CD8-positive, alpha-beta memory T cell (primary cell): ENCODE measurements at regions not wholly inside any gene's neighbourhood (a gene's known extent, or its start where the extent isn't known, plus 50 kb on each side); places are given as distances from the start of the nearest gene placed in this dataset.

ENCODE experiments used
- CTCF ChIA-PET: fragments of 350-600 bp; sonication (Branson Sonifier 250); formaldehyde crosslinking; loops from one replicate; lab custom pipeline; 2021; ENCODE audit warnings: antibody characterized with exemption; lab: Charles Lee
- POLR2A ChIA-PET: fragments of 350-600 bp; sonication (Branson Sonifier 250); formaldehyde crosslinking; loops from one replicate; lab custom pipeline; 2021; ENCODE audit warnings: antibody characterized with exemption; lab: Charles Lee
- DNase-seq, 5 donors: peaks; one replicate each; pipeline versions ENCODE4 v3.0.0 to v3.0.0-alpha.2; 2020 to 2022; ENCODE audit warnings: mixed read lengths in 1 of 5
- H3K27ac ChIP-seq: one replicate; pipeline ENCODE4 v1.7.0; 2013; ENCODE audit warnings: low read depth, mild to moderate bottlenecking, low read length, moderate library complexity
- H3K27me3 ChIP-seq: 2 replicates; pipeline ENCODE4 v1.7.0; 2013; ENCODE audit warnings: low read length, mild to moderate bottlenecking; ENCODE audit not compliant: insufficient read depth, poor library complexity, severe bottlenecking
- H3K36me3 ChIP-seq: 2 replicates; pipeline ENCODE4 v1.7.0; 2013; ENCODE audit warnings: mild to moderate bottlenecking, low read length, moderate library complexity; ENCODE audit not compliant: insufficient read depth
- H3K4me1 ChIP-seq: 2 replicates; pipeline ENCODE4 v1.7.0; 2013; ENCODE audit warnings: mild to moderate bottlenecking, low read length, moderate library complexity; ENCODE audit not compliant: insufficient read depth
- H3K4me3 ChIP-seq: 2 replicates; pipeline ENCODE4 v1.7.0; 2013; ENCODE audit warnings: mild to moderate bottlenecking, low read length
- H3K9me3 ChIP-seq: 2 replicates; pipeline ENCODE4 v1.7.0; 2013; ENCODE audit warnings: mild to moderate bottlenecking, low read length
- H3K27ac Mint-ChIP-seq, 8 donors: one replicate each; pipeline ENCODE4 v1.8.0; 2020 to 2021; ENCODE audit warnings: mixed read lengths in 8 of 8, mild to moderate bottlenecking in 6 of 8, inconsistent platforms in 3 of 8, moderate library complexity in 3 of 8
- H3K27me3 Mint-ChIP-seq, 2 donors: one replicate each; pipeline ENCODE4 v1.8.0; 2020 to 2021; ENCODE audit warnings: mixed read lengths in 2 of 2, mild to moderate bottlenecking in 1 of 2, moderate library complexity in 1 of 2
- H3K36me3 Mint-ChIP-seq, 3 donors: one replicate each; pipeline ENCODE4 v1.8.0; 2020 to 2021; ENCODE audit warnings: mixed read lengths in 3 of 3, inconsistent platforms in 1 of 3, mild to moderate bottlenecking in 1 of 3
- H3K4me1 Mint-ChIP-seq, 3 donors: one replicate each; pipeline ENCODE4 v1.8.0; 2020 to 2021; ENCODE audit warnings: mixed read lengths in 3 of 3, inconsistent platforms in 1 of 3, mild to moderate bottlenecking in 1 of 3
- H3K4me3 Mint-ChIP-seq, 7 donors: one replicate each; pipeline ENCODE4 v1.8.0; 2020 to 2021; ENCODE audit warnings: mixed read lengths in 7 of 7, mild to moderate bottlenecking in 6 of 7, moderate library complexity in 4 of 7, inconsistent platforms in 2 of 7
- H3K9me3 Mint-ChIP-seq, 5 donors: one replicate each; pipeline ENCODE4 v1.8.0; 2020 to 2022; ENCODE audit warnings: mixed read lengths in 5 of 5, mild to moderate bottlenecking in 3 of 5, moderate library complexity in 2 of 5, inconsistent platforms in 1 of 5

- Mint-ChIP-seq H3K4me1 (peaks cover 29 to 35% (median 34%) of the 10 kb centered on the region in 3 donors), H3K4me3 (peak overlapping the region in 1 of 7 donors; percentile 24), H3K9me3 (peaks cover 0 to 3% (median 0%) of the 10 kb centered on the region in 5 donors), H3K27me3 (no peaks in the 10 kb centered on the region), H3K27ac (peak overlapping the region in 1 of 8 donors; percentile 58), H3K36me3 (no peaks in the 10 kb centered on the region)
- Histone ChIP-seq H3K4me3 (no peak overlapping the region), H3K4me1 (peaks cover 16% of the 10 kb centered on the region), H3K27me3 (no peaks in the 10 kb centered on the region), H3K9me3 (no peaks in the 10 kb centered on the region), H3K36me3 (no peaks in the 10 kb centered on the region), H3K27ac (no peak overlapping the region)
- ChIA-PET CTCF (no interaction called here), POLR2A (no interaction called here)
- DNase-seq, result no peak
These were observed 115.0 kb upstream of the TBL1X start for GRCh38 chrX:9349572-9350494.

GRCh38 chrX:9351126-9351525 is 113.7 kb upstream of the TBL1X start:
- Mint-ChIP-seq H3K4me1 (peaks cover 38 to 45% (median 44%) of the 10 kb centered on the region in 3 donors), H3K36me3 (peaks cover 0 to 3% (median under 1%) of the 10 kb centered on the region in 3 donors), H3K27ac (peak overlapping the region in 7 of 8 donors; percentile 74 to 97 (median 89)), H3K27me3 (peaks cover 0 to under 1% of the 10 kb centered on the region in 2 donors), H3K9me3 (peaks cover 0 to 5% (median 0%) of the 10 kb centered on the region in 5 donors), H3K4me3 (peak overlapping the region in 6 of 7 donors; percentile 52 to 86 (median 54))
- no peaks in the 10 kb centered on the region for H3K36me3 ChIP-seq
- H3K27ac ChIP-seq, result peak overlapping the region; percentile 71
- H3K4me1 ChIP-seq, result peaks cover 19% of the 10 kb centered on the region
- no peaks in the 10 kb centered on the region for H3K9me3 ChIP-seq
- H3K4me3 ChIP-seq, result no peak overlapping the region
- DNase-seq, result peak in 1 of 5 donors; percentile 11
- POLR2A ChIA-PET, result interaction anchor here (0.9 to 3.1 kb wide), 2 partner anchors 10 to 113 kb away, joined by 7 to 15 read pairs; no protein-coding TSS in a partner anchor
- CTCF ChIA-PET, result no interaction called here
- no peaks in the 10 kb centered on the region for H3K27me3 ChIP-seq

GRCh38 chrX:9352243-9352642 is 112.6 kb upstream of the TBL1X start:
- peak overlapping the region; percentile 71 for H3K27ac ChIP-seq

GRCh38 chrX:9352694-9353411 is 112.0 kb upstream of the TBL1X start:
- POLR2A ChIA-PET, result interaction anchor here (3.1 kb wide), 1 partner anchor 12 kb away, joined by 15 read pairs; no protein-coding TSS in a partner anchor

More at GRCh38 chrX:9352243-9352642, 112.6 kb upstream of the TBL1X start:
- Histone ChIP-seq H3K27me3 (no peaks in the 10 kb centered on the region), H3K4me1 (peaks cover 26% of the 10 kb centered on the region), H3K36me3 (no peaks in the 10 kb centered on the region), H3K4me3 (peak overlapping the region; percentile 14), H3K9me3 (no peaks in the 10 kb centered on the region)
- H3K4me1 Mint-ChIP-seq, result peaks cover 45 to 51% (median 50%) of the 10 kb centered on the region in 3 donors
- H3K36me3 Mint-ChIP-seq, result peaks cover 0 to 5% (median 5%) of the 10 kb centered on the region in 3 donors
- ChIA-PET CTCF (interaction anchor here (1.0 kb wide), 1 partner anchor 12 kb away, joined by 3 read pairs; no protein-coding TSS in a partner anchor), POLR2A (interaction anchor here (3.1 kb wide), 1 partner anchor 11 kb away, joined by 15 read pairs; no protein-coding TSS in a partner anchor)
- DNase-seq, result no peak
- H3K27ac Mint-ChIP-seq, result peak overlapping the region; percentile 49 to 91 (median 84)
- peaks cover 0 to 1% of the 10 kb centered on the region in 2 donors for H3K27me3 Mint-ChIP-seq
- H3K4me3 Mint-ChIP-seq, result peak overlapping the region; percentile 19 to 86 (median 75)
- H3K9me3 Mint-ChIP-seq, result peaks cover 0 to 6% (median 0%) of the 10 kb centered on the region in 5 donors

GRCh38 chrX:9354918-9355317 is 109.9 kb upstream of the TBL1X start:
- Mint-ChIP-seq H3K36me3 (peaks cover 0 to 5% (median 5%) of the 10 kb centered on the region in 3 donors), H3K4me3 (peak overlapping the region in 1 of 7 donors; percentile 28), H3K27ac (peak overlapping the region in 5 of 8 donors; percentile 27 to 87 (median 63)), H3K4me1 (peaks cover 46 to 51% (median 50%) of the 10 kb centered on the region in 3 donors), H3K9me3 (peaks cover 0 to 6% (median 0%) of the 10 kb centered on the region in 5 donors), H3K27me3 (peaks cover 0 to 1% of the 10 kb centered on the region in 2 donors)
- H3K27ac ChIP-seq, result no peak overlapping the region
- ChIA-PET POLR2A (no interaction called here), CTCF (no interaction called here)
- no peak overlapping the region for H3K4me3 ChIP-seq
- DNase-seq, result no peak
- peaks cover 26% of the 10 kb centered on the region for H3K4me1 ChIP-seq
- H3K36me3 ChIP-seq, result no peaks in the 10 kb centered on the region
- H3K27me3 ChIP-seq, result no peaks in the 10 kb centered on the region
- no peaks in the 10 kb centered on the region for H3K9me3 ChIP-seq

More at GRCh38 chrX:9352694-9353411, 112.0 kb upstream of the TBL1X start:
- no peaks in the 10 kb centered on the region for H3K27me3 ChIP-seq
- peak overlapping the region; percentile 19 to 86 (median 75) for H3K4me3 Mint-ChIP-seq
- peak overlapping the region; percentile 71 for H3K27ac ChIP-seq
- H3K27ac Mint-ChIP-seq, result peak overlapping the region; percentile 49 to 91 (median 84)
- peaks cover 0 to 6% (median 0%) of the 10 kb centered on the region in 5 donors for H3K9me3 Mint-ChIP-seq
- H3K4me3 ChIP-seq, result peak overlapping the region; percentile 14
- peak in 4 of 5 donors; percentile 1 to 54 (median 30) for DNase-seq
- H3K36me3 Mint-ChIP-seq, result peaks cover 0 to 5% (median 5%) of the 10 kb centered on the region in 3 donors
- H3K4me1 Mint-ChIP-seq, result peaks cover 45 to 51% (median 50%) of the 10 kb centered on the region in 3 donors
- no peaks in the 10 kb centered on the region for H3K36me3 ChIP-seq
- H3K27me3 Mint-ChIP-seq, result peaks cover 0 to 1% of the 10 kb centered on the region in 2 donors
- CTCF ChIA-PET, result interaction anchor here (1.0 kb wide), 1 partner anchor 12 kb away, joined by 3 read pairs; no protein-coding TSS in a partner anchor
- H3K4me1 ChIP-seq, result peaks cover 26% of the 10 kb centered on the region
- H3K9me3 ChIP-seq, result no peaks in the 10 kb centered on the region

GRCh38 chrX:9355739-9356138 is 109.1 kb upstream of the TBL1X start:
- H3K27ac ChIP-seq, result peak overlapping the region; percentile 47
- peak in 3 of 5 donors; percentile 23 to 57 (median 52) for DNase-seq

GRCh38 chrX:9356846-9357245 is 108.0 kb upstream of the TBL1X start:
- H3K27me3 ChIP-seq, result no peaks in the 10 kb centered on the region
- Mint-ChIP-seq H3K27ac (peak overlapping the region in 5 of 8 donors; percentile 22 to 89 (median 77)), H3K4me1 (peaks cover 37 to 40% (median 38%) of the 10 kb centered on the region in 3 donors), H3K36me3 (peaks cover 0 to 5% (median 5%) of the 10 kb centered on the region in 3 donors), H3K27me3 (peaks cover 0 to 1% of the 10 kb centered on the region in 2 donors), H3K9me3 (peaks cover 0 to 3% (median 0%) of the 10 kb centered on the region in 5 donors), H3K4me3 (no peak overlapping the region)
- ChIA-PET CTCF (interaction anchor here (1.4 kb wide), 1 partner anchor 13 kb away, joined by 3 read pairs; no protein-coding TSS in a partner anchor), POLR2A (no interaction called here)
- H3K27ac ChIP-seq, result no peak overlapping the region
- H3K4me1 ChIP-seq, result peaks cover 21% of the 10 kb centered on the region
- no peak for DNase-seq
- no peak overlapping the region for H3K4me3 ChIP-seq
- no peaks in the 10 kb centered on the region for H3K9me3 ChIP-seq
- H3K36me3 ChIP-seq, result no peaks in the 10 kb centered on the region

More at GRCh38 chrX:9355739-9356138, 109.1 kb upstream of the TBL1X start:
- peak overlapping the region in 7 of 8 donors; percentile 57 to 93 (median 89) for H3K27ac Mint-ChIP-seq
- peaks cover 45 to 50% (median 48%) of the 10 kb centered on the region in 3 donors for H3K4me1 Mint-ChIP-seq
- peaks cover 0 to 5% (median 5%) of the 10 kb centered on the region in 3 donors for H3K36me3 Mint-ChIP-seq
- ChIA-PET CTCF (interaction anchor here (1.3 to 1.4 kb wide), 2 partner anchors 14 to 107 kb away, joined by 3 to 4 read pairs; no protein-coding TSS in a partner anchor), POLR2A (no interaction called here)
- peaks cover 0 to 6% (median 0%) of the 10 kb centered on the region in 5 donors for H3K9me3 Mint-ChIP-seq
- H3K9me3 ChIP-seq, result no peaks in the 10 kb centered on the region
- peak overlapping the region in 6 of 7 donors; percentile 6 to 54 (median 46) for H3K4me3 Mint-ChIP-seq
- H3K4me3 ChIP-seq, result no peak overlapping the region
- no peaks in the 10 kb centered on the region for H3K27me3 ChIP-seq
- H3K4me1 ChIP-seq, result peaks cover 26% of the 10 kb centered on the region
- peaks cover 0 to 1% of the 10 kb centered on the region in 2 donors for H3K27me3 Mint-ChIP-seq
- H3K36me3 ChIP-seq, result no peaks in the 10 kb centered on the region
